ENCODE measurements at regions not wholly inside any gene's neighbourhood (a gene's known extent, or its start where the extent isn't known, plus 50 kb on each side); places are given as distances from the start of the nearest gene placed in this dataset.
A peak's percentile ranks its signal among the peaks of the same experiment; 100 is the strongest.

GRCh38 chr3:38940394-38940793 is 111.3 kb downstream of the SCN11A start:
- no peak for DNase-seq (ENCODE audit: low read depth)
- no peak for TF ChIP-seq CTCF (conservative IDR thresholded peaks at IDR 0.05; ENCODE audit: control insufficient read depth, insufficient read depth, low read depth, low read length)

GRCh38 chr3:38925351-38925750 is 109.3 kb upstream of the SCN10A start:
- no peak for TF ChIP-seq CTCF (conservative IDR thresholded peaks at IDR 0.05; ENCODE audit: control insufficient read depth, insufficient read depth, low read depth, low read length)
- no peak overlapping the region for H3K4me3 ChIP-seq (ENCODE audit: control insufficient read depth, low read depth, low read length)
- DNase-seq (ENCODE audit: low read depth): no peak

More at GRCh38 chr3:38940394-38940793, 111.3 kb downstream of the SCN11A start:
- H3K4me3 ChIP-seq (ENCODE audit: control insufficient read depth, low read depth, low read length): no peak overlapping the region

GRCh38 chr3:38916706-38917105 is 100.7 kb upstream of the SCN10A start:
- DNase-seq (ENCODE audit: low read depth): no peak
- H3K4me3 ChIP-seq (ENCODE audit: control insufficient read depth, low read depth, low read length): no peak overlapping the region

GRCh38 chr3:38907426-38907825 is 91.4 kb upstream of the SCN10A start:
- TF ChIP-seq CTCF (conservative IDR thresholded peaks at IDR 0.05; ENCODE audit: control insufficient read depth, insufficient read depth, low read depth, low read length): no peak
- peak; percentile 0 for DNase-seq (ENCODE audit: low read depth)
- H3K4me3 ChIP-seq (ENCODE audit: control insufficient read depth, low read depth, low read length): no peak overlapping the region

More at GRCh38 chr3:38916706-38917105, 100.7 kb upstream of the SCN10A start:
- TF ChIP-seq CTCF (conservative IDR thresholded peaks at IDR 0.05; ENCODE audit: control insufficient read depth, insufficient read depth, low read depth, low read length): no peak

- no peak overlapping the region for H3K4me3 ChIP-seq (ENCODE audit: control insufficient read depth, low read depth, low read length)
- no peak for DNase-seq (ENCODE audit: low read depth)
- no peak for TF ChIP-seq CTCF (conservative IDR thresholded peaks at IDR 0.05; ENCODE audit: control insufficient read depth, insufficient read depth, low read depth, low read length)
Measured at GRCh38 chr3:38890426-38890825, 74.4 kb upstream of the SCN10A start.

- H3K4me3 ChIP-seq (ENCODE audit: control insufficient read depth, low read depth, low read length): no peak overlapping the region
- no peak for TF ChIP-seq CTCF (conservative IDR thresholded peaks at IDR 0.05; ENCODE audit: control insufficient read depth, insufficient read depth, low read depth, low read length)
- no peak for DNase-seq (ENCODE audit: low read depth)
Measured at GRCh38 chr3:38878646-38879045, 62.6 kb upstream of the SCN10A start.

Data from fibroblast of mammary gland (primary cell).